Endothelial cell (in vitro differentiated cells): ENCODE measurements at regions not wholly inside any gene's neighbourhood (a gene's known extent, or its start where the extent isn't known, plus 50 kb on each side); places are given as distances from the start of the nearest gene placed in this dataset.

Experiments used
- DNase-seq: peaks from one replicate; pipeline ENCODE4 v3.0.0; 2021; ENCODE audit warnings: low spot score
- H3K27ac Mint-ChIP-seq: one replicate; pipeline ENCODE4 v1.8.0; 2021; ENCODE audit warnings: mixed read lengths, inconsistent platforms; ENCODE audit not compliant: unreplicated experiment
- H3K27me3 Mint-ChIP-seq: one replicate; pipeline ENCODE4 v1.8.0; 2021; ENCODE audit warnings: mild to moderate bottlenecking, moderate library complexity, mixed read lengths, inconsistent platforms; ENCODE audit not compliant: unreplicated experiment
- H3K36me3 Mint-ChIP-seq: one replicate; pipeline ENCODE4 v1.8.0; 2021; ENCODE audit warnings: mild to moderate bottlenecking, low read depth, mixed read lengths, inconsistent platforms; ENCODE audit not compliant: unreplicated experiment
- H3K4me1 Mint-ChIP-seq: one replicate; pipeline ENCODE4 v1.8.0; 2021; ENCODE audit warnings: mild to moderate bottlenecking, mixed read lengths, inconsistent platforms; ENCODE audit not compliant: unreplicated experiment
- H3K4me3 Mint-ChIP-seq: one replicate; pipeline ENCODE4 v1.8.0; 2021; ENCODE audit warnings: mild to moderate bottlenecking, mixed read lengths, inconsistent platforms; ENCODE audit not compliant: unreplicated experiment
- H3K9me3 Mint-ChIP-seq: one replicate; pipeline ENCODE4 v1.8.0; 2021; ENCODE audit warnings: mixed read lengths, inconsistent platforms; ENCODE audit not compliant: unreplicated experiment
- CTCF ChIP-seq: fragments of 200-600 bp; sonication (generic); IDR thresholded peaks from one replicate; pipeline ENCODE4 v1.5.0; 2021; ENCODE audit warnings: antibody characterized with exemption; ENCODE audit not compliant: unreplicated experiment

GRCh38 chr13:27327633-27328032 lies 57.0 kb downstream of the RASL11A start:
- no peaks in the 10 kb centered on the region for H3K36me3 Mint-ChIP-seq
- no peak overlapping the region for H3K27ac Mint-ChIP-seq
- H3K4me3 Mint-ChIP-seq, result no peak overlapping the region
- no peak for TF ChIP-seq CTCF
- H3K4me1 Mint-ChIP-seq, result no peaks in the 10 kb centered on the region
- no peak for DNase-seq
- no peaks in the 10 kb centered on the region for H3K27me3 Mint-ChIP-seq
- H3K9me3 Mint-ChIP-seq, result no peaks in the 10 kb centered on the region

- Mint-ChIP-seq H3K27me3 (peaks cover 2% of the 10 kb centered on the region), H3K9me3 (no peaks in the 10 kb centered on the region), H3K4me3 (no peak overlapping the region), H3K27ac (no peak overlapping the region), H3K36me3 (no peaks in the 10 kb centered on the region), H3K4me1 (no peaks in the 10 kb centered on the region)
- DNase-seq, result no peak
- no peak for TF ChIP-seq CTCF
These were observed 58.6 kb downstream of the RASL11A start for GRCh38 chr13:27329210-27329609.

- Mint-ChIP-seq H3K27me3 (peaks cover 2% of the 10 kb centered on the region), H3K36me3 (no peaks in the 10 kb centered on the region), H3K4me1 (no peaks in the 10 kb centered on the region), H3K9me3 (no peaks in the 10 kb centered on the region), H3K27ac (no peak overlapping the region), H3K4me3 (no peak overlapping the region)
- no peak for TF ChIP-seq CTCF
- no peak for DNase-seq
These were observed 64.3 kb downstream of the RASL11A start for GRCh38 chr13:27334774-27335435.

- DNase-seq, result no peak
- Mint-ChIP-seq H3K4me3 (no peak overlapping the region), H3K27ac (no peak overlapping the region), H3K27me3 (peaks cover 2% of the 10 kb centered on the region), H3K36me3 (no peaks in the 10 kb centered on the region), H3K9me3 (no peaks in the 10 kb centered on the region), H3K4me1 (peaks cover 3% of the 10 kb centered on the region)
- TF ChIP-seq CTCF, result no peak
These were observed 65.5 kb downstream of the RASL11A start for GRCh38 chr13:27336014-27336673.

GRCh38 chr13:27338207-27338606 lies 67.6 kb downstream of the RASL11A start:
- peaks cover 2% of the 10 kb centered on the region for H3K27me3 Mint-ChIP-seq
- no peak for TF ChIP-seq CTCF
- DNase-seq, result no peak
- no peaks in the 10 kb centered on the region for H3K36me3 Mint-ChIP-seq
- H3K4me3 Mint-ChIP-seq, result no peak overlapping the region
- H3K27ac Mint-ChIP-seq, result no peak overlapping the region
- H3K4me1 Mint-ChIP-seq, result peaks cover 5% of the 10 kb centered on the region
- no peaks in the 10 kb centered on the region for H3K9me3 Mint-ChIP-seq
